ENCODE measurements at regions not wholly inside any gene's neighbourhood (a gene's known extent, or its start where the extent isn't known, plus 50 kb on each side); places are given as distances from the start of the nearest gene placed in this dataset.
"Not testable (repeated sequence)": the region's sequence is repeated elsewhere in the genome, so short reads cannot be mapped to it uniquely, and the experiment has no call there.

GRCh38 chr1:91604632-91605031 lies 104.0 kb downstream of the CDC7 start:
- H3K4me3 ChIP-seq (ENCODE audit: low read depth, low read length), result no peak overlapping the region
- no peak for DNase-seq (ENCODE audit: low read depth)
- TF ChIP-seq, protein P1, sequence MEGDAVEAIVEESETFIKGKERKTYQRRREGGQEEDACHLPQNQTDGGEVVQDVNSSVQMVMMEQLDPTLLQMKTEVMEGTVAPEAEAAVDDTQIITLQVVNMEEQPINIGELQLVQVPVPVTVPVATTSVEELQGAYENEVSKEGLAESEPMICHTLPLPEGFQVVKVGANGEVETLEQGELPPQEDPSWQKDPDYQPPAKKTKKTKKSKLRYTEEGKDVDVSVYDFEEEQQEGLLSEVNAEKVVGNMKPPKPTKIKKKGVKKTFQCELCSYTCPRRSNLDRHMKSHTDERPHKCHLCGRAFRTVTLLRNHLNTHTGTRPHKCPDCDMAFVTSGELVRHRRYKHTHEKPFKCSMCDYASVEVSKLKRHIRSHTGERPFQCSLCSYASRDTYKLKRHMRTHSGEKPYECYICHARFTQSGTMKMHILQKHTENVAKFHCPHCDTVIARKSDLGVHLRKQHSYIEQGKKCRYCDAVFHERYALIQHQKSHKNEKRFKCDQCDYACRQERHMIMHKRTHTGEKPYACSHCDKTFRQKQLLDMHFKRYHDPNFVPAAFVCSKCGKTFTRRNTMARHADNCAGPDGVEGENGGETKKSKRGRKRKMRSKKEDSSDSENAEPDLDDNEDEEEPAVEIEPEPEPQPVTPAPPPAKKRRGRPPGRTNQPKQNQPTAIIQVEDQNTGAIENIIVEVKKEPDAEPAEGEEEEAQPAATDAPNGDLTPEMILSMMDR (IDR thresholded peaks at IDR 0.05; ENCODE audit: insufficient read depth, low read depth, low read length, missing control alignments), result no peak

DNA sequence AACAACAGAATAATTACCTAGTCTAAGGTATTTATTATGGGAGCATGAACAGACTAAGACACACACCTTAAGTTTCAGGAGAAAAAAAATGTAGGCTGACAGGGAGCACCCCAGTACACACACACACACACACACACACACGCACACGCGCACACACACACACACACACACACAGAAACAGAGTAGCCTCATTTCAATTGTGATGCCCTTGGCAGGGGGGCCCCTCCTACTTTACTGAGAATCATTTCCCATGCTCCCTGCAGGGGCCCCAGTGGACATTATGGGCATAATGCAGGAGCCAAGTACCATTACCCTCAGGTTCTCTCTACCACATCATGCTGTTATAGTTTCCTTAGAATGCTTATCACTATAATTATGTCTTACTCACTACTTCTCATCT lies 104.9 kb downstream of the CDC7 start:
- H3K4me3 ChIP-seq (ENCODE audit: low read depth, low read length), result no peak overlapping the region
- TF ChIP-seq, protein P1 (IDR thresholded peaks at IDR 0.05; ENCODE audit: insufficient read depth, low read depth, low read length, missing control alignments), result no peak
- DNase-seq (ENCODE audit: low read depth), result no peak

DNA sequence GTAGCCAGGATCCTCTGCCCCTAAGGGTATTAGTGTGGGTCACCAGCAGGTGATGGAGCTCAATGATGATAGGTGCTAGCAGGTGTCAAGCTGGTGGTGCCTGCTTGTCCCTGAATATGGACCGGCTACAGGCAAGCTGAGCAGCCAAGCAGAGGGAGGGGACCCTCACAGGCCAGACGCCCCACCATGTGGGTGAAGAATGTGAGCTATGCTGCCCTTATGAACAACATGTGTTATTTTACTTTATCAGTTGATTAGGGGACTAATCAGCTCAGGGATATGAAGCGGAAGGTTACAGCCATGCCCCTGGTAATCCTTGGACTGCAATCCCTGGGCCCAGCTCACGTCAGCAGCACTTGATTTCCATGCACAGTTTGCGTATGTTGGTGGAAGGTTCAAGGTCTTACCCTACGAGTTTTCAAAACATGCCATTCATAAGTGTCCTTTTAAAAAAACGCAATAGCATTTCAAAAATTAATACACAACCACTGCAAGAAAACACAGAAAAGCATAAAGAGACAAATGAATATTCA lies 106.0 kb downstream of the CDC7 start:
- TF ChIP-seq, protein P1 (IDR thresholded peaks at IDR 0.05; ENCODE audit: insufficient read depth, low read depth, low read length, missing control alignments), result no peak
- no peak overlapping the region for H3K4me3 ChIP-seq (ENCODE audit: low read depth, low read length)
- no peak for DNase-seq (ENCODE audit: low read depth)

DNA sequence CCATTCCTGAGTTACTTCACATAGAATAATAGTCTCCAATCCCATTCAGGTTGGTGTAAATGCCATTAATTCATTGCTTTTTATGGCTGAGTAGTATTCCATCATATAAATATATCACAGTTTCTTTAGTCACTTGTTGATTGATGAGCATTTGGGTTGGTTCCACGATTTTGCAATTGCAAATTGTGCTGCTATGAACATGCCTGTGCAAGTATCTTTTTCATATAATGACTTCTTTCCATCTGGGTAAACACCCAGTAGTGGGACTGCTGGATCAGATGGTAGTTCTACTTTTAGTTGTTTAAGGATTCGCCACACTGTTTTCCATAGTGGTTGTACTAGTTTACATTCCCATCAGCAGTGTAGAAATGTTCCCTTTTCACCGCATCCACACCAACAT lies 107.0 kb downstream of the CDC7 start:
- DNase-seq (ENCODE audit: low read depth); H3K4me3 ChIP-seq (ENCODE audit: low read depth, low read length): not testable (repeated sequence)

DNA sequence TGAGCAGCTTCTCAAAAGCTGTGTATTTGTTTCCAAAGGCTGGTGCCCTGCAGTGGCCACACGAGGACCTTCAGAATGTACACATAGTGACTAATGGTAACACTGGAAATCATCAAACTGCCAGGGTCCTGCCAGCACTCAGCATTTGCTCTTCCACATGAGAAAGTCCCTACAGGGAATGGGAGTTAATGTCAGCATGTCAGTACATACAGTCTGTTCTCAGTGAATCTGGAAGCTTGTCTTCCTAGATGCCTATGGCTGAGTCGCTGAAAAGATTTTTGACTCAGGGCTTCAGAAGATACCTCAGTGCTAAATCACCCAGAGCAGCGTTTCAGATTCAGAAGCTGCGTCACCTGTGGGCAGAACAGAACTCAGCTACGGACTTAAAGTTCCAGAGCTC lies 108.2 kb downstream of the CDC7 start:
- TF ChIP-seq, protein P1 (IDR thresholded peaks at IDR 0.05; ENCODE audit: insufficient read depth, low read depth, low read length, missing control alignments), result no peak
- no peak for DNase-seq (ENCODE audit: low read depth)
- no peak overlapping the region for H3K4me3 ChIP-seq (ENCODE audit: low read depth, low read length)

- no peak overlapping the region for H3K4me3 ChIP-seq (ENCODE audit: low read depth, low read length)
- TF ChIP-seq, protein P1 (IDR thresholded peaks at IDR 0.05; ENCODE audit: insufficient read depth, low read depth, low read length, missing control alignments), result no peak
- no peak for DNase-seq (ENCODE audit: low read depth)
Measured at GRCh38 chr1:91609551-91609950, 108.9 kb downstream of the CDC7 start.

DNA sequence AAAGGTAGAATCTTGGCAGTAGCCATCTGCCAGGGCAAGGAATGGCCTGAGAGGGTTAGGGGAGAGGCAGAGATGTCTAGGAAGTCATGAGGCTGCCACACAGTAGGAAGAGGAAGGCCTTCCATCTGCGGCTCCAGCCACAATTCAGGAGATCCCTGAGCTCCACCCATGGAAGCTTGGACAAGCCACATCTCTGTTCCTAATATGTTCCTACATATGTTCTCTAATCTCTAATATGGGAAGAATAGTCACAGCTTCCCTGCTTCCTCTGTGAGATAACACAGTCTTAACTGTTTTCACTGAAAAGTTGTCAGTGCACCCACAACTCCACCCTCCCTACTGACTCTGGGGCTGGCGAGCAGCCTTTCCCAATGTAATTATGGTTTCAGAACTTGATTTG lies 109.5 kb downstream of the CDC7 start:
- no peak overlapping the region for H3K4me3 ChIP-seq (ENCODE audit: low read depth, low read length)
- TF ChIP-seq, protein P1 (IDR thresholded peaks at IDR 0.05; ENCODE audit: insufficient read depth, low read depth, low read length, missing control alignments), result no peak
- DNase-seq (ENCODE audit: low read depth), result no peak
